ENCODE measurements at regions not wholly inside any gene's neighbourhood (a gene's known extent, or its start where the extent isn't known, plus 50 kb on each side); places are given as distances from the start of the nearest gene placed in this dataset.

- TF ChIP-seq, protein P1, sequence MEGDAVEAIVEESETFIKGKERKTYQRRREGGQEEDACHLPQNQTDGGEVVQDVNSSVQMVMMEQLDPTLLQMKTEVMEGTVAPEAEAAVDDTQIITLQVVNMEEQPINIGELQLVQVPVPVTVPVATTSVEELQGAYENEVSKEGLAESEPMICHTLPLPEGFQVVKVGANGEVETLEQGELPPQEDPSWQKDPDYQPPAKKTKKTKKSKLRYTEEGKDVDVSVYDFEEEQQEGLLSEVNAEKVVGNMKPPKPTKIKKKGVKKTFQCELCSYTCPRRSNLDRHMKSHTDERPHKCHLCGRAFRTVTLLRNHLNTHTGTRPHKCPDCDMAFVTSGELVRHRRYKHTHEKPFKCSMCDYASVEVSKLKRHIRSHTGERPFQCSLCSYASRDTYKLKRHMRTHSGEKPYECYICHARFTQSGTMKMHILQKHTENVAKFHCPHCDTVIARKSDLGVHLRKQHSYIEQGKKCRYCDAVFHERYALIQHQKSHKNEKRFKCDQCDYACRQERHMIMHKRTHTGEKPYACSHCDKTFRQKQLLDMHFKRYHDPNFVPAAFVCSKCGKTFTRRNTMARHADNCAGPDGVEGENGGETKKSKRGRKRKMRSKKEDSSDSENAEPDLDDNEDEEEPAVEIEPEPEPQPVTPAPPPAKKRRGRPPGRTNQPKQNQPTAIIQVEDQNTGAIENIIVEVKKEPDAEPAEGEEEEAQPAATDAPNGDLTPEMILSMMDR (IDR thresholded peaks at IDR 0.05; ENCODE audit: low read depth, low read length, poor library complexity, severe bottlenecking): no peak
- TF ChIP-seq EZH2phosphoT487 (IDR thresholded peaks at IDR 0.05; ENCODE audit: borderline replicate concordance, low read length): no peak
These were observed 64.8 kb upstream of the MEOX2 start for GRCh38 chr7:15751191-15751701.

Data from DOHH2 (cell line).